ENCODE measurements at regions not wholly inside any gene's neighbourhood (a gene's known extent, or its start where the extent isn't known, plus 50 kb on each side); places are given as distances from the start of the nearest gene placed in this dataset.
A peak's percentile ranks its signal among the peaks of the same experiment; 100 is the strongest.

DNA sequence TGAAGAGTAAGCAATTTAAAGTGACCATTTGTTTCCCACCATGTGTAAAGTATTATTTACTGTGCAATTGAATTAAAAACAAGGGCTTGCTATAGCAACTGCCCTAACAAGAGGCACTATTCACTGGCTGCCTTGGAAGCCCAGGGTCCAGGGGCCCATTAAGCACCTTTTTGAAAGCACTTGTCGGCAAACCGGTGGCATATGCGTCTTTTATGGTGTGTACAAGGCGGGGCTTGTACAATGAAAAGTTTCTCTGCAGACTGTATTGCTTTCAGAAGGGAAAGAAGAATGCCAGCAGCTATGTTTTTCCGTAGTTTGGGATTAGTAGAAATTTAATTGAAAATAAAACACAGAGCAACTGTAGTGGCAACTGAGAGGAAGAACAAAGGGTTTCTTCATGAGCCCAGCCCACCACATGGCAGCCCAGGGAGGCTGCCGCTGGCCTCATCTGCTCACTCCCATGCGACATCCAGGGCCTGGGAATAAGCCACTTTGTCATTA is 279.5 kb upstream of the PARD3B start:
- Mint-ChIP-seq H3K27ac (ENCODE audit: unreplicated experiment) (no peak overlapping the region), H3K9me3 (ENCODE audit: low read depth) (peaks cover 5% of the 10 kb centered on the region), H3K27me3 (ENCODE audit: low read depth) (no peaks in the 10 kb centered on the region), H3K4me1 (ENCODE audit: low read depth) (no peaks in the 10 kb centered on the region), H3K36me3 (ENCODE audit: low read depth) (peaks cover 2% of the 10 kb centered on the region), H3K4me3 (ENCODE audit: unreplicated experiment) (no peak overlapping the region)
- TF ChIP-seq, protein P1, sequence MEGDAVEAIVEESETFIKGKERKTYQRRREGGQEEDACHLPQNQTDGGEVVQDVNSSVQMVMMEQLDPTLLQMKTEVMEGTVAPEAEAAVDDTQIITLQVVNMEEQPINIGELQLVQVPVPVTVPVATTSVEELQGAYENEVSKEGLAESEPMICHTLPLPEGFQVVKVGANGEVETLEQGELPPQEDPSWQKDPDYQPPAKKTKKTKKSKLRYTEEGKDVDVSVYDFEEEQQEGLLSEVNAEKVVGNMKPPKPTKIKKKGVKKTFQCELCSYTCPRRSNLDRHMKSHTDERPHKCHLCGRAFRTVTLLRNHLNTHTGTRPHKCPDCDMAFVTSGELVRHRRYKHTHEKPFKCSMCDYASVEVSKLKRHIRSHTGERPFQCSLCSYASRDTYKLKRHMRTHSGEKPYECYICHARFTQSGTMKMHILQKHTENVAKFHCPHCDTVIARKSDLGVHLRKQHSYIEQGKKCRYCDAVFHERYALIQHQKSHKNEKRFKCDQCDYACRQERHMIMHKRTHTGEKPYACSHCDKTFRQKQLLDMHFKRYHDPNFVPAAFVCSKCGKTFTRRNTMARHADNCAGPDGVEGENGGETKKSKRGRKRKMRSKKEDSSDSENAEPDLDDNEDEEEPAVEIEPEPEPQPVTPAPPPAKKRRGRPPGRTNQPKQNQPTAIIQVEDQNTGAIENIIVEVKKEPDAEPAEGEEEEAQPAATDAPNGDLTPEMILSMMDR (IDR thresholded peaks at IDR 0.05): no peak
- DNase-seq (ENCODE audit: low spot score): no peak

DNA sequence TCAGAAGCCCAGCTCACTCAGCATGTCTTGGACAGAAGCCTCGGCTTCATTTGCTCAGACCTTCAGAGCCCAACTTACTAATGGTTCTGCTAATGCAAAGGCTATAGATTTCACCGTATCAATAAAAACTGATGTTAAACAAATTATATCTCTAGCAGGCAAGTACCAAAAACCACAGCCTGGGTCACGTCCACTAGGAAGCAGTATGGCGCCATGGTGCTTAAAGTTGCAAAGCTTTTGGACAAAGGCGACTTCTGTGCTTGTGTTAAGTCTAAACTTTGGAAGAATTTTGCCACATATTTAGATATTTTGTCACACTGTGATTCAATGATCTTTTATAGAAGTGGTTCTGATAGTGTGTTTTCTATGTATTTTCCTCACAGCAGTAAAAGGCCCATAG is 276.8 kb upstream of the PARD3B start:
- H3K4me1 Mint-ChIP-seq (ENCODE audit: low read depth): no peaks in the 10 kb centered on the region
- peaks cover 2% of the 10 kb centered on the region for H3K36me3 Mint-ChIP-seq (ENCODE audit: low read depth)
- H3K9me3 Mint-ChIP-seq (ENCODE audit: low read depth): peaks cover 7% of the 10 kb centered on the region
- TF ChIP-seq, protein P1 (IDR thresholded peaks at IDR 0.05): peak; percentile 43
- no peaks in the 10 kb centered on the region for H3K27me3 Mint-ChIP-seq (ENCODE audit: low read depth)
- DNase-seq (ENCODE audit: low spot score): no peak
- no peak overlapping the region for H3K4me3 Mint-ChIP-seq (ENCODE audit: unreplicated experiment)
- H3K27ac Mint-ChIP-seq (ENCODE audit: unreplicated experiment): no peak overlapping the region

DNA sequence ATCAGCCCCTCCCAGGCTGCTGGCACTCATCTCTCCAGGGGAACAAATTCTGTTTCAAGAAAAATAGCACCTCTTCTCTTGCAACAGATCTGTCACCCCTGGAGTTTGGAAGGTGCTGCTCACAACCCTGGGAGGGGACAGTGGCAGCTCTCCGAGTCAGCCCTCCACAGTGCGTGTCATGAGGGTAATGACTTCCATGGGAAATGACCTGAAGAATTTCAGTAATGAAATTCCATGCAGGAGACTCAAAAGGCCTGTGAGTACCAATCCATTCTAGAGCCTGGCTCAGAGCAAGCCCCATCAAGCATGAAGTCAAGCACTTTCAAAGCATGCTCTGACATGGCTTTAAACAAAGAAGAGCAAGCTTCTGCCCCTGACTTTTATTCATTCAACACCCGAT is 276.3 kb upstream of the PARD3B start:
- DNase-seq (ENCODE audit: low spot score): no peak
- Mint-ChIP-seq H3K9me3 (ENCODE audit: low read depth) (peaks cover 7% of the 10 kb centered on the region), H3K4me3 (ENCODE audit: unreplicated experiment) (no peak overlapping the region), H3K27me3 (ENCODE audit: low read depth) (no peaks in the 10 kb centered on the region), H3K27ac (ENCODE audit: unreplicated experiment) (no peak overlapping the region), H3K36me3 (ENCODE audit: low read depth) (peaks cover 2% of the 10 kb centered on the region), H3K4me1 (ENCODE audit: low read depth) (peaks cover 3% of the 10 kb centered on the region)
- TF ChIP-seq, protein P1 (IDR thresholded peaks at IDR 0.05): no peak

DNA sequence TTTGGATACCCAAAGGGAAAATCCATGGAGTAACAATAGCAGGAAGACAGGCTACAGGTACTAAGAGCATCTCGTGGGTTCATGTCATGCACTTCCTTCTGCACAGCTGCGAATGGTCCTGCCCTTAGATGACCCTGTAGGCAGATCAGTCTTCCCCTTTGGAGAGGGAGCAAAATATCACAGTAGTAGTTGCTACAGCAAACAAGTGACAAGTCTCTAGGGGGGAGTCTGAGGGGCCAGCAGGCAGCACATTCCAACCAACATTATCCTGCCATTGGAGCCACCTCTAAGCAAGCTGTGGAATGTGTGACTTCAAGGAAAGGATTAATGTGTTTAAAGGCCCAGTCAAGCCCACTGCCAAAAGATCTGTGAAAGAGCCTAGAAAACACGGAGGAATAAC is 273.2 kb upstream of the PARD3B start:
- DNase-seq (ENCODE audit: low spot score): no peak
- H3K9me3 Mint-ChIP-seq (ENCODE audit: low read depth): peaks cover 7% of the 10 kb centered on the region
- no peak overlapping the region for H3K27ac Mint-ChIP-seq (ENCODE audit: unreplicated experiment)
- H3K4me1 Mint-ChIP-seq (ENCODE audit: low read depth): peaks cover 21% of the 10 kb centered on the region
- TF ChIP-seq, protein P1 (IDR thresholded peaks at IDR 0.05): no peak
- H3K36me3 Mint-ChIP-seq (ENCODE audit: low read depth): peaks cover 2% of the 10 kb centered on the region
- no peaks in the 10 kb centered on the region for H3K27me3 Mint-ChIP-seq (ENCODE audit: low read depth)
- no peak overlapping the region for H3K4me3 Mint-ChIP-seq (ENCODE audit: unreplicated experiment)

DNA sequence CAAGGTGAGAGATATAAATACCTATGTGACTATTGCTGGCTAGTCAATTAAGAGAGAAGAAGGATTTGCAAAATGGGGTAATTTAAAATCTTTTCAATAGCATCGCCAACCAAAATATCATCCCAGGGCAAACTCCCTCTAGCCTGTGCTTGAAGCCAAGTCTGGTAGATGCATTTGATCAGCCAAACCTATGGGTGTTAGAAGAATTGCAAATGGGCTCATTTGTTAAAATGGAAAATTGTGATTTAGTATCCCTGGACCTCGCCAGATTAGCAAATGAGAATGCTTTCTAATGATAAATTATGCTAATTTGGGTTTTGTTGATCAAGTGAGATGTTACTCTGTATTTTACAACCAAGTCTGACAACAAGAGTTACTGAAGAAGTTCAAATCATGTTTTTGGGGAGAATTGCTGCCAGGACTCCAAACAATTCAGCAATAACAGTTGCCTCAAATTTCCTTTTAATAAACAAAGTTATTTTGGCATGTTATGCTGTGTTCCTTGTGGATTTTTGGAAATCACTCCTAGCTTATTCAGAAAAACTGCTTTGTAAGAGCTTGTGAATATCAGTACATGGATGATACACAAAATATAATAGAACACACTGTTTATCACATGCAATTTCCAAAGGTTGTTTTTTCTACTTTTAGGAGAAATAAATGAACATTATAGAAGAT is 272.5 kb upstream of the PARD3B start:
- Mint-ChIP-seq H3K36me3 (ENCODE audit: low read depth) (peaks cover 2% of the 10 kb centered on the region), H3K4me3 (ENCODE audit: unreplicated experiment) (no peak overlapping the region), H3K4me1 (ENCODE audit: low read depth) (peaks cover 21% of the 10 kb centered on the region), H3K9me3 (ENCODE audit: low read depth) (peaks cover 7% of the 10 kb centered on the region), H3K27ac (ENCODE audit: unreplicated experiment) (no peak overlapping the region), H3K27me3 (ENCODE audit: low read depth) (no peaks in the 10 kb centered on the region)
- TF ChIP-seq, protein P1 (IDR thresholded peaks at IDR 0.05): no peak
- DNase-seq (ENCODE audit: low spot score): no peak

Measured in chondrocyte (in vitro differentiated cells).